GM12878 (cell line): ENCODE measurements at regions not wholly inside any gene's neighbourhood (a gene's known extent, or its start where the extent isn't known, plus 50 kb on each side); places are given as distances from the start of the nearest gene placed in this dataset.

Experiments used
- ATAC-seq: fragments of 200-7000 bp; cut with Tn5 transposase; 3 replicates; pipeline ENCODE4 v1.9.1; 2020; ENCODE audit warnings: mild to moderate bottlenecking, moderate library complexity
- BruUV-seq: library from RNA; stranded (reverse); fragments of 400-500 nt; replicated peaks from 2 replicates; lab custom pipeline; 2021; lab: Mats Ljungman, UMichigan
- CTCF ChIA-PET: fragments of 300-600 bp; sonication (Branson Sonifier 250); formaldehyde crosslinking; extraction: SDS; loops from one replicate; lab custom pipeline; 2021; ENCODE audit warnings: inconsistent platforms; lab: Yijun Ruan, JAX
- POLR2A ChIA-PET: fragments of 350-600 bp; formaldehyde crosslinking; extraction: SDS; loops from one replicate; lab custom pipeline; 2021; ENCODE audit warnings: inconsistent platforms; lab: Charles Lee
- RAD21 ChIA-PET: fragments of 300-600 bp; sonication (Branson Sonifier 250); formaldehyde crosslinking; loops from one replicate; lab custom pipeline; 2023; ENCODE audit warnings: antibody characterized with exemption; ENCODE audit not compliant: unreplicated experiment; lab: Charles Lee
- SMC1A ChIA-PET: fragments of 300-600 bp; sonication (Branson Sonifier 250); formaldehyde crosslinking; loops from one replicate; lab custom pipeline; 2023; ENCODE audit not compliant: unreplicated experiment, uncharacterized antibody; lab: Charles Lee
- DNase-seq: peaks from one replicate; pipeline ENCODE4 v3.0.0-alpha.2; 2011; ENCODE audit warnings: low read depth, low spot score
- FAIRE-seq: peaks from 3 replicates; lab custom pipeline; 2011; peaks lifted over from hg19 to GRCh38; lab: Jason Lieb, UNC
- H2AFZ ChIP-seq: 2 replicates; pipeline ENCODE4 v1.6.0; 2011; ENCODE audit warnings: low read depth, low read length, control low read depth; ENCODE audit not compliant: control insufficient read depth
- H3K27ac ChIP-seq: 2 replicates; pipeline ENCODE4 v1.5.1; 2011; ENCODE audit warnings: control low read depth; ENCODE audit not compliant: control insufficient read depth, insufficient read depth
- H3K27me3 ChIP-seq, 2 experiments: replicated peaks in 1 of 2; 2 replicates each; pipeline versions ENCODE4 v1.6.0 to v1.6.1; 2011; ENCODE audit warnings: low read length in 1 of 2; ENCODE audit not compliant: control insufficient read depth in 2 of 2, insufficient read depth in 2 of 2
- H3K36me3 ChIP-seq, 2 experiments: 2 replicates each; pipeline ENCODE4 v1.5.1; 2011; ENCODE audit warnings: low read length in 1 of 2; ENCODE audit not compliant: control insufficient read depth in 2 of 2, insufficient read depth in 2 of 2
- H3K4me1 ChIP-seq: 2 replicates; pipeline ENCODE4 v1.6.1; 2011; ENCODE audit warnings: mild to moderate bottlenecking, low read length, moderate library complexity, mixed read lengths; ENCODE audit not compliant: control insufficient read depth, insufficient read depth
- H3K4me2 ChIP-seq: 2 replicates; pipeline ENCODE4 v1.6.0; 2011; ENCODE audit warnings: control low read depth; ENCODE audit not compliant: control insufficient read depth, insufficient read depth
- H3K4me3 ChIP-seq: fragments of 200-600 bp; sonication (generic); 2 replicates; pipeline ENCODE4 v1.5.1; 2016
- H3K79me2 ChIP-seq: 2 replicates; pipeline ENCODE4 v1.6.0; 2011; ENCODE audit warnings: low read length; ENCODE audit not compliant: control insufficient read depth, insufficient read depth
- H3K9ac ChIP-seq: 2 replicates; pipeline ENCODE4 v1.8.0; 2011; ENCODE audit warnings: low read length, control low read depth, mixed read lengths; ENCODE audit not compliant: control insufficient read depth, insufficient read depth
- H3K9me3 ChIP-seq: replicated peaks from 3 replicates; pipeline ENCODE4 v1.5.1; 2011; ENCODE audit warnings: mild to moderate bottlenecking, low read length; ENCODE audit not compliant: control insufficient read depth, insufficient read depth
- H4K20me1 ChIP-seq: 2 replicates; pipeline ENCODE4 v1.6.0; 2011; ENCODE audit not compliant: control insufficient read depth, insufficient read depth
- GATAD2B ChIP-seq: fragments of 450-650 bp; conservative IDR thresholded peaks from 2 replicates; pipeline ENCODE4 v1.6.1; 2017; ENCODE audit warnings: low read depth, mild to moderate bottlenecking, moderate library complexity
- NFYA ChIP-seq: IDR thresholded peaks from 2 replicates; pipeline ENCODE4 v1.6.1; 2011; ENCODE audit warnings: low read depth, mild to moderate bottlenecking, low read length, improper control_type of control experiment, borderline replicate concordance
- NR2C2 ChIP-seq: IDR thresholded peaks from 2 replicates; pipeline ENCODE4 v1.6.1; 2011; ENCODE audit warnings: borderline replicate concordance, low read depth; ENCODE audit not compliant: control insufficient read depth, insufficient read length
- NR2F1 ChIP-seq: fragments of 450-650 bp; conservative IDR thresholded peaks from 2 replicates; pipeline ENCODE4 v1.6.1; 2017; ENCODE audit warnings: mild to moderate bottlenecking
- POU2F2 ChIP-seq: IDR thresholded peaks from 3 replicates; pipeline ENCODE4 v1.6.1; 2011; ENCODE audit warnings: low read depth, mild to moderate bottlenecking, low read length, borderline replicate concordance
- RUNX3 ChIP-seq: IDR thresholded peaks from 2 replicates; pipeline ENCODE4 v1.6.1; 2012; ENCODE audit warnings: low read length, inconsistent platforms
- TCF3 ChIP-seq: IDR thresholded peaks from 2 replicates; pipeline ENCODE4 v1.6.1; 2012; ENCODE audit warnings: low read depth, mild to moderate bottlenecking, low read length, borderline replicate concordance; ENCODE audit not compliant: insufficient read depth
- YY1 ChIP-seq: IDR thresholded peaks from 2 replicates; pipeline ENCODE4 v1.6.1; 2011; ENCODE audit warnings: low read depth, mild to moderate bottlenecking, low read length
- ZNF217 ChIP-seq: fragments of 450-650 bp; IDR thresholded peaks from 2 replicates; pipeline ENCODE4 v1.6.1; 2017; ENCODE audit warnings: antibody characterized with exemption, mild to moderate bottlenecking
- WGBS: methylation state at CpG from one replicate; pipeline ENCODE4 v1.1.6; 2016; ENCODE audit warnings: low lambda C conversion rate; ENCODE audit not compliant: insufficient replicate concordance, insufficient coverage; ENCODE audit errors: missing lambda C conversion rate; 5-methylcytosine and 5-hydroxymethylcytosine counted together
- in situ Hi-C: fragments of 300-500 bp; cut with MboI; formaldehyde crosslinking; loops from 9 replicates; pipeline ENCODE4 v1.14.3; 2018; ENCODE audit warnings: mixed read lengths
- intact Hi-C: fragments of 100-400 bp; cut with micrococcal nuclease; formaldehyde crosslinking; loops from one replicate; pipeline ENCODE4 v1.14.2; 2022; ENCODE audit not compliant: unreplicated experiment

- TF ChIP-seq POU2F2 (no peak), NR2F1 (0 out of 2 replicates have a peak, but pooled peaks have one; percentile 30), YY1 (peak; percentile 48; the same call in 1 of the 2 replicates)
Measured at GRCh38 chr5:89849830-89850512, 559.6 kb downstream of the CETN3 start (continued).

- ChIA-PET CTCF (interaction anchor here (1.3 to 2.0 kb wide), 4 partner anchors 10 to 1120 kb away, joined by 3 to 5 read pairs (median 4); no protein-coding TSS in a partner anchor), SMC1A (interaction anchor here (1.4 kb wide), 1 partner anchor 10 kb away, joined by 4 read pairs; no protein-coding TSS in a partner anchor), POLR2A (no interaction called here), RAD21 (no interaction called here)
- in situ Hi-C loops: no loop called here
- H4K20me1 ChIP-seq: no peaks in the 10 kb centered on the region
- DNase-seq (no peak), FAIRE-seq (no peak), ATAC-seq (no peak)
- intact Hi-C loops: no loop called here
- no peaks in the 10 kb centered on the region for H3K36me3 ChIP-seq
- no peaks in the 10 kb centered on the region for H3K27me3 ChIP-seq
- no peaks in the 10 kb centered on the region for H3K9me3 ChIP-seq
- H3K4me2 ChIP-seq: no peak overlapping the region
- peak overlapping the region; percentile 34 for H2AFZ ChIP-seq
- H3K4me3 ChIP-seq: no peak overlapping the region
- no peak overlapping the region for H3K9ac ChIP-seq
- H3K27ac ChIP-seq: no peak overlapping the region
- no peaks in the 10 kb centered on the region for H3K79me2 ChIP-seq
- WGBS: 68% methylated on average over 4 of the region's 4 CpGs
- no TSS peak for BruUV-seq
- no peak for TF ChIP-seq RUNX3
- TF ChIP-seq NR2C2: no peak
- TF ChIP-seq TCF3: no peak
- no peak for TF ChIP-seq ZNF217
- TF ChIP-seq GATAD2B: no peak
- TF ChIP-seq NFYA: no peak
- peaks cover 12% of the 10 kb centered on the region for H3K4me1 ChIP-seq
Measured at GRCh38 chr5:89847743-89848142, 561.8 kb downstream of the CETN3 start.
